Stomach (tissue), 4 donors: ENCODE measurements at regions not wholly inside any gene's neighbourhood (a gene's known extent, or its start where the extent isn't known, plus 50 kb on each side); places are given as distances from the start of the nearest gene placed in this dataset.

Source experiments
- EP300 ChIP-seq: sonication (generic); formaldehyde crosslinking; IDR thresholded peaks from one replicate; pipeline ENCODE4 v1.6.1; 2017; ENCODE audit warnings: antibody characterized with exemption
- POLR2A ChIP-seq, 4 donors: fragments of 450-650 bp; IDR thresholded peaks; one replicate each; pipeline ENCODE4 v1.6.1; 2016; ENCODE audit warnings: antibody characterized with exemption in 4 of 4, control low read depth in 2 of 4, mild to moderate bottlenecking in 1 of 4, moderate library complexity in 1 of 4
- POLR2AphosphoS5 ChIP-seq, 3 donors: sonication (generic); formaldehyde crosslinking; IDR thresholded peaks; one replicate each; pipeline ENCODE4 v1.6.1; 2016; ENCODE audit warnings: antibody characterized with exemption in 3 of 3
- TF ChIP-seq, protein P1 (sequence below), 7 experiments: fragments of 450-650 bp in 4 of 7; fragments of 200-600 bp in 3 of 7; sonication (generic) in 3 of 7; IDR thresholded peaks; one replicate each; pipeline ENCODE4 v1.5.1; 2016 to 2019; ENCODE audit warnings: antibody characterized with exemption in 7 of 7, control low read depth in 2 of 7, mild to moderate bottlenecking in 1 of 7

DNA sequence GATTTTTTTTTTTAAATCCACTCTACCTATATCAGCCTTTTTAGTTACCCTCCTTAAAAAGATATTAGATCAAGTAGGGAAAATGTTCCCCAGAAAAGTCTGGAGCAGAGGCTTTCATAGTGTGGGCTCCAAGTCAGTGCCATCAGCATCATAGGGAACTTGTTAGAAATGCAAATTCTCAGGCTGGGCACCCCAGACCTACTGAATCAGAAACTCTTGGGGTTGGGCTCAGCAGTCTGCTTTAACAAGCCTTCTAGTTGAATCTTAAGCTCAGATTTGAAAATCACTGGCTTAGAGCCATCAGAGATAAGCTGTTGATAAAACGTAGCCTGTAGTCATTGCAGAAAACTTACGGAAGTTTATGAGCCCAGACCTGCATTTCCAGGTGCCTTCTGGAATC is 140.1 kb downstream of the TMEM38B start:
- TF ChIP-seq, protein P1, sequence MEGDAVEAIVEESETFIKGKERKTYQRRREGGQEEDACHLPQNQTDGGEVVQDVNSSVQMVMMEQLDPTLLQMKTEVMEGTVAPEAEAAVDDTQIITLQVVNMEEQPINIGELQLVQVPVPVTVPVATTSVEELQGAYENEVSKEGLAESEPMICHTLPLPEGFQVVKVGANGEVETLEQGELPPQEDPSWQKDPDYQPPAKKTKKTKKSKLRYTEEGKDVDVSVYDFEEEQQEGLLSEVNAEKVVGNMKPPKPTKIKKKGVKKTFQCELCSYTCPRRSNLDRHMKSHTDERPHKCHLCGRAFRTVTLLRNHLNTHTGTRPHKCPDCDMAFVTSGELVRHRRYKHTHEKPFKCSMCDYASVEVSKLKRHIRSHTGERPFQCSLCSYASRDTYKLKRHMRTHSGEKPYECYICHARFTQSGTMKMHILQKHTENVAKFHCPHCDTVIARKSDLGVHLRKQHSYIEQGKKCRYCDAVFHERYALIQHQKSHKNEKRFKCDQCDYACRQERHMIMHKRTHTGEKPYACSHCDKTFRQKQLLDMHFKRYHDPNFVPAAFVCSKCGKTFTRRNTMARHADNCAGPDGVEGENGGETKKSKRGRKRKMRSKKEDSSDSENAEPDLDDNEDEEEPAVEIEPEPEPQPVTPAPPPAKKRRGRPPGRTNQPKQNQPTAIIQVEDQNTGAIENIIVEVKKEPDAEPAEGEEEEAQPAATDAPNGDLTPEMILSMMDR (IDR thresholded peaks at IDR 0.05) = no peak
- TF ChIP-seq POLR2A (IDR thresholded peaks at IDR 0.05) (no peak), EP300 (no peak), POLR2AphosphoS5 (IDR thresholded peaks at IDR 0.05) (no peak)
